T-cell (primary cell): ENCODE measurements at regions not wholly inside any gene's neighbourhood (a gene's known extent, or its start where the extent isn't known, plus 50 kb on each side); places are given as distances from the start of the nearest gene placed in this dataset.

ENCODE experiments used
- ATAC-seq, 4 experiments: fragments of 200-7000 bp in 3 of 4; fragments of 150-1000 bp in 1 of 4; cut with Tn5 transposase; replicated peaks in 1 of 4; 1 replicate in 3 of 4; 2 replicates in 1 of 4; pipeline ENCODE4 v1.10.0; 2021; ENCODE audit warnings: moderate library complexity in 3 of 4, mild to moderate bottlenecking in 2 of 4, moderate number of reproducible peaks in 1 of 4
- CTCF ChIA-PET, 2 donors: fragments of 300-600 bp; sonication (Branson Sonifier 250); formaldehyde crosslinking; loops; one replicate each; lab custom pipeline; 2022; ENCODE audit warnings: antibody characterized with exemption in 2 of 2; lab: Charles Lee
- POLR2A ChIA-PET, 2 donors: fragments of 300-600 bp; sonication (Branson Sonifier 250); formaldehyde crosslinking; loops; one replicate each; lab custom pipeline; 2022; ENCODE audit warnings: antibody characterized with exemption in 2 of 2; lab: Charles Lee
- DNase-seq, 35 experiments: peaks; one replicate each; pipeline versions ENCODE4 v3.0.0 to v3.0.0-alpha.2; 2013 to 2023
- H3K27ac ChIP-seq: one replicate; pipeline ENCODE4 v1.5.1; 2013; ENCODE audit warnings: low read length
- H3K27me3 ChIP-seq, 2 experiments: replicated peaks in 1 of 2; 1 replicate in 1 of 2; 2 replicates in 1 of 2; pipeline versions ENCODE4 v1.6.1 to v1.7.0; 2013; ENCODE audit warnings: low read length in 1 of 2, mixed read lengths in 1 of 2; ENCODE audit not compliant: control insufficient read depth in 2 of 2, insufficient read depth in 2 of 2; ENCODE audit errors: extremely low read depth in 1 of 2
- H3K36me3 ChIP-seq, 2 donors: 1 replicate in 1 of 2; 2 replicates in 1 of 2; pipeline versions ENCODE4 v1.6.1 to v1.7.0; 2013; ENCODE audit warnings: low read length in 1 of 2; ENCODE audit not compliant: control insufficient read depth in 2 of 2, insufficient read depth in 1 of 2; ENCODE audit errors: extremely low read depth in 1 of 2
- H3K4me1 ChIP-seq, 2 experiments: 1 replicate in 1 of 2; 2 replicates in 1 of 2; pipeline versions ENCODE4 v1.6.1 to v1.7.0; 2013; ENCODE audit warnings: low read length in 2 of 2, mixed read lengths in 1 of 2; ENCODE audit not compliant: insufficient read depth in 2 of 2, control insufficient read depth in 1 of 2; ENCODE audit errors: extremely low read depth in 1 of 2
- H3K4me3 ChIP-seq, 2 donors: 1 replicate in 1 of 2; 2 replicates in 1 of 2; pipeline versions ENCODE4 v1.5.1 to v1.7.0; 2013; ENCODE audit warnings: mild to moderate bottlenecking in 2 of 2, low read length in 1 of 2, moderate library complexity in 1 of 2; ENCODE audit not compliant: control insufficient read depth in 1 of 2; ENCODE audit errors: extremely low read depth in 1 of 2
- H3K9me3 ChIP-seq: 2 replicates; pipeline ENCODE4 v1.7.0; 2013
- H3K27ac Mint-ChIP-seq, 2 donors: one replicate each; pipeline ENCODE4 v1.8.0; 2020 to 2021; ENCODE audit warnings: mild to moderate bottlenecking in 2 of 2, mixed read lengths in 2 of 2
- H3K27me3 Mint-ChIP-seq, 2 donors: one replicate each; pipeline ENCODE4 v1.8.0; 2021 to 2022; ENCODE audit warnings: mixed read lengths in 2 of 2
- H3K36me3 Mint-ChIP-seq: one replicate; pipeline ENCODE4 v1.8.0; 2021; ENCODE audit warnings: mixed read lengths
- H3K4me1 Mint-ChIP-seq, 3 donors: one replicate each; pipeline ENCODE4 v1.8.0; 2020 to 2022; ENCODE audit warnings: mixed read lengths in 3 of 3, mild to moderate bottlenecking in 1 of 3
- H3K4me3 Mint-ChIP-seq, 3 donors: one replicate each; pipeline ENCODE4 v1.8.0; 2020 to 2022; ENCODE audit warnings: mild to moderate bottlenecking in 3 of 3, mixed read lengths in 3 of 3, moderate library complexity in 3 of 3
- H3K9me3 Mint-ChIP-seq, 3 donors: one replicate each; pipeline ENCODE4 v1.8.0; 2020 to 2022; ENCODE audit warnings: mixed read lengths in 3 of 3
- WGBS: methylation state at CpG from one replicate; pipeline ENCODE4 v1.1.5; 2013; ENCODE audit warnings: missing lambda C conversion rate; ENCODE audit not compliant: insufficient coverage; 5-methylcytosine and 5-hydroxymethylcytosine counted together

DNA sequence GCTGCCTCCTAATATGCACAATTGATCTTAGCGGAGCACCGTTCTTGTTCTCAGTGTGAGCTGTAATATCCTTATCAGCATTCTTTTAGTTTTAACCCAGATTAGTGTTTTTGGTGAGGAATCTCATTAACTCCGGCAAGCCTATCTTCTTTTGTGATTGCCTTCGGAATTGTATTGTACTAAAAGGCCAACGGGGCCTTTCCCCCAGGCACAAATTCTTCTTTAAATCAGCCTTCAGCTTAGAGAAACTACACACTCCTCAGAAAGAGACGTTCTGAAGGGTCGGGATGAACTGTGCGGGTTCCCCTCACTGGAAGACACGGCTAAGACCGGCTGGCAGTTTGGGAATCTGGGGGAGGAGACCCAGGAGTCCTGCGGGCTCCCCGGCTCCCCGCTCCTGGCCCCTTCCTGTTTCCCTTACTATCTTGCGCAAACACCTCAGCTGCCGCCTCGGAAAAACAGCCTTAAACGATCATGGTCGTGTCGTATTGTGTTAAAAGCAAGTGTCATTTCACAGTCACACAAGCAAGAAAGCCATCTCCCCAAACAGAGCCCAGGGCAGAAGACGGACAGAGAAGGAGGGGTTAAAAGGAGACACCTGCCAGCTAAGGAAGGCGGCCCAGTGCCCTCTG, 353.1 kb upstream of the IRX2 start:
- Histone ChIP-seq H3K9me3 (no peaks in the 10 kb centered on the region), H3K36me3 (no peaks in the 10 kb centered on the region), H3K27me3 (peaks cover 0 to 35% of the 10 kb centered on the region in 2 experiments), H3K4me3 (no peak overlapping the region), H3K27ac (no peak overlapping the region), H3K4me1 (no peaks in the 10 kb centered on the region)
- H3K4me1 Mint-ChIP-seq: no peaks in the 10 kb centered on the region
- peaks cover 0 to 3% (median 0%) of the 10 kb centered on the region in 3 donors for H3K9me3 Mint-ChIP-seq
- ChIA-PET POLR2A (no interaction called here), CTCF (no interaction called here)
- H3K27ac Mint-ChIP-seq: no peak overlapping the region
- no peak for ATAC-seq
- peaks cover 39 to 40% of the 10 kb centered on the region in 2 donors for H3K27me3 Mint-ChIP-seq
- H3K36me3 Mint-ChIP-seq: no peaks in the 10 kb centered on the region
- no peak overlapping the region for H3K4me3 Mint-ChIP-seq
- no CpG with 5 or more reads among the region's 21 CpGs for WGBS
- no peak for DNase-seq

DNA sequence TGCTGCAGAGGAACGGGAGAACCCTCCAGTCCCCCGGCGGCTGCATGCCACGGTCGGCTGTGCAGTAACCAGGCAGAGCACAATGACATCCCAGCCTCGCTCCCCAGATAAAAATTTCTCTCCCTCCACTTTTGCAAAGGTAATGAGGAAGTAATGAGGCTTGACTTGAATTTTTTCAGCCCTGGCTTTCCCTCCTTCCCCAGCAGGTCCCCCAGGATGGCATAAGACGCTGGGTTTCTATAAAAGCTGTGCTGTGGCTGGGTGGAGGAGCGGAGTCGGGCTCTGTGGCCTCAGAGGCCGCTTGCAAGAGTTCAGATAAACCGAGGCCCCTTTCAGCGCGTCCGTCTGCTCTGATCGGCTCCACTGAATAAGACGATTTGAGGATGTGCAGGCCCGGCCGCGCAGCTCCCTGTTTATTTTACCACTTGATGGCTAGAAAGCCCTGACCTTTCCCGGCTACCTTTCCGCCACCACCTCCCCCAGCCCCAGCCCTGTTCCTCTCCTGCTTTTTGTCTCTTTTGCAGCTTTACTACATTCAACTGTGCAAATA, 351.9 kb upstream of the IRX2 start:
- Histone ChIP-seq H3K36me3 (no peaks in the 10 kb centered on the region), H3K4me3 (no peak overlapping the region), H3K27me3 (peaks cover 0 to 35% of the 10 kb centered on the region in 2 experiments), H3K27ac (no peak overlapping the region), H3K4me1 (no peaks in the 10 kb centered on the region), H3K9me3 (no peaks in the 10 kb centered on the region)
- POLR2A ChIA-PET: no interaction called here
- Mint-ChIP-seq H3K27me3 (peaks cover 29 to 39% of the 10 kb centered on the region in 2 donors), H3K9me3 (peaks cover 0 to 5% (median 4%) of the 10 kb centered on the region in 3 donors), H3K36me3 (no peaks in the 10 kb centered on the region), H3K4me1 (no peaks in the 10 kb centered on the region), H3K27ac (no peak overlapping the region), H3K4me3 (no peak overlapping the region)
- CTCF ChIA-PET: no interaction called here
- ATAC-seq: no peak
- DNase-seq: no peak
- 37% methylated on average over 13 of the region's 21 CpGs for WGBS

GRCh38 chr5:3102531-3102930, 351.1 kb upstream of the IRX2 start:
- Mint-ChIP-seq H3K4me3 (no peak overlapping the region), H3K36me3 (no peaks in the 10 kb centered on the region), H3K27me3 (peaks cover 28 to 37% of the 10 kb centered on the region in 2 donors), H3K9me3 (peaks cover 0 to 6% (median 4%) of the 10 kb centered on the region in 3 donors), H3K27ac (no peak overlapping the region), H3K4me1 (no peaks in the 10 kb centered on the region)
- no peak for ATAC-seq
- 50% methylated on average over 4 of the region's 4 CpGs for WGBS
- H3K27ac ChIP-seq: no peak overlapping the region
- CTCF ChIA-PET: no interaction called here
- H3K4me1 ChIP-seq: no peaks in the 10 kb centered on the region
- no peak for DNase-seq
- H3K4me3 ChIP-seq: no peak overlapping the region
- no peaks in the 10 kb centered on the region for H3K36me3 ChIP-seq
- H3K27me3 ChIP-seq: peaks cover 0 to 33% of the 10 kb centered on the region in 2 experiments
- H3K9me3 ChIP-seq: no peaks in the 10 kb centered on the region
- POLR2A ChIA-PET: no interaction called here

DNA sequence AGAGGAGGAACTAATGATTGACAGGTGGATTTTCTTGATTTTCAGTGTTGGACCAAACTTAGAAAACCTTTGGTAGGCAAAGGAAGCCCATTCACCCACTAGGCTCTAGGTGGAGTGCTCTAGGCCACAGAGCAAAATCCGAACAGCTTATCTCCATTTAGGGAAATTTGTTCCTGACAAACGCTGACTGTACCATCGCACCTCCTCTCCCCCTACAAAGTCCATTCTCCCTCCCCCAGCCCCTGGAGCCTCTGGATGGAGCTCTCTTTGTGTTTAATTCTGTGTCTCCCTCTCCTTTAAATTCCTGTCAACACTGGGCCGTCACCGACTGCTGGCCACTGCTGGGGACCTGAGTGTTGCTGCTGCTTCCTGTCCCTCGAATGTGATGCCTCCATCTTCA, 350.1 kb upstream of the IRX2 start:
- H3K4me3 Mint-ChIP-seq: no peak overlapping the region
- 57% methylated on average over 3 of the region's 6 CpGs for WGBS
- no peak overlapping the region for H3K27ac Mint-ChIP-seq
- H3K9me3 Mint-ChIP-seq: peaks cover 0 to 11% (median 4%) of the 10 kb centered on the region in 3 donors
- H3K27me3 Mint-ChIP-seq: peaks cover 21 to 28% of the 10 kb centered on the region in 2 donors
- Histone ChIP-seq H3K27me3 (peaks cover 0 to 27% of the 10 kb centered on the region in 2 experiments), H3K36me3 (no peaks in the 10 kb centered on the region), H3K4me3 (no peak overlapping the region), H3K9me3 (no peaks in the 10 kb centered on the region), H3K4me1 (no peaks in the 10 kb centered on the region), H3K27ac (no peak overlapping the region)
- POLR2A ChIA-PET: no interaction called here
- H3K4me1 Mint-ChIP-seq: no peaks in the 10 kb centered on the region
- DNase-seq: no peak
- no peaks in the 10 kb centered on the region for H3K36me3 Mint-ChIP-seq
- ATAC-seq: no peak
- CTCF ChIA-PET: interaction anchor here in 1 of 2 donors (0.5 kb wide), 1 partner anchor 301 kb away, joined by 3 read pairs; no protein-coding TSS in a partner anchor

- CTCF ChIA-PET: interaction anchor here in 1 of 2 donors (0.5 kb wide), 1 partner anchor 302 kb away, joined by 3 read pairs; no protein-coding TSS in a partner anchor
- WGBS: 39% methylated on average over 10 of the region's 14 CpGs
- no peak overlapping the region for H3K4me3 Mint-ChIP-seq
These were observed 349.6 kb upstream of the IRX2 start for GRCh38 chr5:3100921-3101551.

GRCh38 chr5:3099954-3100353, 348.5 kb upstream of the IRX2 start:
- peaks cover 0 to 15% (median 4%) of the 10 kb centered on the region in 3 donors for H3K9me3 Mint-ChIP-seq

More at GRCh38 chr5:3100921-3101551, 349.6 kb upstream of the IRX2 start:
- no peak for DNase-seq
- no peaks in the 10 kb centered on the region for H3K36me3 Mint-ChIP-seq
- Histone ChIP-seq H3K36me3 (no peaks in the 10 kb centered on the region), H3K27ac (no peak overlapping the region), H3K9me3 (no peaks in the 10 kb centered on the region), H3K27me3 (peaks cover 0 to 27% of the 10 kb centered on the region in 2 experiments), H3K4me1 (no peaks in the 10 kb centered on the region), H3K4me3 (no peak overlapping the region)
- H3K4me1 Mint-ChIP-seq: no peaks in the 10 kb centered on the region
- H3K27me3 Mint-ChIP-seq: peaks cover 21 to 28% of the 10 kb centered on the region in 2 donors
- H3K27ac Mint-ChIP-seq: no peak overlapping the region
- POLR2A ChIA-PET: no interaction called here
- H3K9me3 Mint-ChIP-seq: peaks cover 0 to 11% (median 4%) of the 10 kb centered on the region in 3 donors
- ATAC-seq: no peak

More at GRCh38 chr5:3099954-3100353, 348.5 kb upstream of the IRX2 start:
- no peaks in the 10 kb centered on the region for H3K4me1 Mint-ChIP-seq
- Histone ChIP-seq H3K36me3 (no peaks in the 10 kb centered on the region), H3K27ac (no peak overlapping the region), H3K4me3 (no peak overlapping the region), H3K4me1 (no peaks in the 10 kb centered on the region), H3K27me3 (peaks cover 0 to 27% of the 10 kb centered on the region in 2 experiments), H3K9me3 (no peaks in the 10 kb centered on the region)
- no peaks in the 10 kb centered on the region for H3K36me3 Mint-ChIP-seq
- POLR2A ChIA-PET: no interaction called here
- no peak overlapping the region for H3K4me3 Mint-ChIP-seq
- DNase-seq (no peak), ATAC-seq (no peak)
- 100% methylated on average over 2 of the region's 6 CpGs for WGBS
- no peak overlapping the region for H3K27ac Mint-ChIP-seq
- CTCF ChIA-PET: no interaction called here
- peaks cover 15 to 21% of the 10 kb centered on the region in 2 donors for H3K27me3 Mint-ChIP-seq
